WTC11 (cell line): ENCODE measurements at regions not wholly inside any gene's neighbourhood (a gene's known extent, or its start where the extent isn't known, plus 50 kb on each side); places are given as distances from the start of the nearest gene placed in this dataset.

ENCODE experiments used
- ATAC-seq: fragments of 200-7000 bp; cut with Tn5 transposase; 2 replicates; pipeline ENCODE4 v1.10.0; 2021; ENCODE audit warnings: mild to moderate bottlenecking, moderate library complexity
- CTCF ChIA-PET: fragments of 300-600 bp; sonication (Branson Sonifier 250); formaldehyde crosslinking; loops from one replicate; lab custom pipeline; 2021; ENCODE audit warnings: antibody characterized with exemption; lab: Charles Lee
- POLR2A ChIA-PET: fragments of 350-600 bp; sonication (Branson Sonifier 250); formaldehyde crosslinking; loops from one replicate; lab custom pipeline; 2021; ENCODE audit warnings: antibody characterized with exemption; lab: Charles Lee
- DNase-seq: peaks from one replicate; pipeline ENCODE4 v3.0.0; 2021; ENCODE audit warnings: low spot score
- H3K27ac Mint-ChIP-seq: 2 replicates; pipeline ENCODE4 v1.8.0; 2021; ENCODE audit warnings: mixed read lengths
- H3K27me3 Mint-ChIP-seq: 2 replicates; pipeline ENCODE4 v1.8.0; 2021; ENCODE audit warnings: low read depth, mild to moderate bottlenecking, moderate library complexity, mixed read lengths
- H3K36me3 Mint-ChIP-seq: 2 replicates; pipeline ENCODE4 v1.8.0; 2021; ENCODE audit warnings: mixed read lengths
- H3K4me1 Mint-ChIP-seq: 2 replicates; pipeline ENCODE4 v1.8.0; 2022; ENCODE audit warnings: mixed read lengths
- H3K4me3 Mint-ChIP-seq: 2 replicates; pipeline ENCODE4 v1.8.0; 2021; ENCODE audit warnings: mild to moderate bottlenecking, moderate library complexity, mixed read lengths
- H3K9me3 Mint-ChIP-seq: 2 replicates; pipeline ENCODE4 v1.8.0; 2021; ENCODE audit warnings: mixed read lengths
- CBFB ChIP-seq: sonication (generic); formaldehyde crosslinking; IDR thresholded peaks from 2 replicates; pipeline ENCODE4 v1.8.1; 2022; ENCODE audit warnings: mild to moderate bottlenecking, low read depth, missing genetic modification reagents
- CREB1 ChIP-seq: sonication (generic); formaldehyde crosslinking; IDR thresholded peaks from 2 replicates; pipeline ENCODE4 v1.8.0; 2023; ENCODE audit warnings: mild to moderate bottlenecking, missing genetic modification reagents
- JAZF1 ChIP-seq: fragments of 250-450 bp; sonication (Bioruptor Pico); IDR thresholded peaks from 2 replicates; pipeline ENCODE4 v1.9.0; 2021; ENCODE audit warnings: moderate library complexity, mild to moderate bottlenecking, inconsistent platforms
- NR3C1 ChIP-seq: sonication (generic); formaldehyde crosslinking; conservative IDR thresholded peaks from 2 replicates; pipeline ENCODE4 v1.8.1; 2023; ENCODE audit warnings: low read depth, mild to moderate bottlenecking, missing genetic modification reagents
- PRRX2 ChIP-seq: fragments of 250-450 bp; sonication (Bioruptor Pico); IDR thresholded peaks from 2 replicates; pipeline ENCODE4 v1.8.0; 2021; ENCODE audit warnings: mild to moderate bottlenecking
- TCF7 ChIP-seq: sonication (generic); formaldehyde crosslinking; IDR thresholded peaks from 2 replicates; pipeline ENCODE4 v1.8.0; 2022; ENCODE audit warnings: mild to moderate bottlenecking, low read depth, missing genetic modification reagents, moderate library complexity
- ZNF317 ChIP-seq: sonication (generic); formaldehyde crosslinking; IDR thresholded peaks from 2 replicates; pipeline ENCODE4 v1.8.1; 2023; ENCODE audit warnings: low read depth, mild to moderate bottlenecking, moderate library complexity, missing genetic modification reagents, borderline replicate concordance
- TF ChIP-seq, protein P1 (sequence below): sonication (generic); formaldehyde crosslinking; IDR thresholded peaks from 2 replicates; pipeline ENCODE4 v1.8.1; 2022; ENCODE audit warnings: low read depth, mild to moderate bottlenecking, moderate library complexity, missing genetic modification reagents, borderline replicate concordance
- TF ChIP-seq, protein P2 (sequence below): sonication (generic); formaldehyde crosslinking; IDR thresholded peaks from 2 replicates; pipeline ENCODE4 v1.8.1; 2023; ENCODE audit warnings: mild to moderate bottlenecking, missing genetic modification reagents
- TF ChIP-seq, protein P3 (sequence below): sonication (generic); formaldehyde crosslinking; IDR thresholded peaks from 2 replicates; pipeline ENCODE4 v1.8.1; 2023; ENCODE audit warnings: mild to moderate bottlenecking, missing genetic modification reagents, borderline replicate concordance
- TF ChIP-seq, protein P4 (sequence below): fragments of 250-450 bp; sonication (Bioruptor Pico); IDR thresholded peaks from 2 replicates; pipeline ENCODE4 v1.9.0; 2021; ENCODE audit warnings: mild to moderate bottlenecking, borderline replicate concordance

DNA sequence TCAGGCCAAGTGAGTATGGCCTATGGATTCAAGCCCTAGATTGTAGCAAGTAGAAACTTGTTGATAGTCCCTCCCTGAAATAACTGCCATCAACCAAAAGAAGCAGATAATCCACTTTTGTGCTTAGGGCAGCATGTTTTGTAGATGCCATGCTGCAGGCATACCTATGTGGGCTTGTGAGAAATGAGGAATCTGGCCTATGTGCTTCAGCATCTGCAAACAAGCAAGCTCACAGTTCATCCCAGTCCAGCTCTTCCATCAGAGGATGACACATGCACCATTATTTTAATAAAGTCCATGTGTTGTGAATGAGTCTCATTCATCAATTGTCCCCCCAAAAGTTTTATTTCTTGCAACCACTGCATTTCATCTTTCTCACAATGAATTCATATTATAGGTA is 421.9 kb upstream of the DIPK2B start:
- H3K4me3 Mint-ChIP-seq, result no peak overlapping the region
- ChIA-PET POLR2A (no interaction called here), CTCF (interaction anchor here (2.8 kb wide), 1 partner anchor 10 kb away, joined by 10 read pairs; no protein-coding TSS in a partner anchor)
- H3K27ac Mint-ChIP-seq, result no peak overlapping the region
- H3K9me3 Mint-ChIP-seq, result peaks cover 19% of the 10 kb centered on the region
- DNase-seq (no peak), ATAC-seq (no peak)
- H3K4me1 Mint-ChIP-seq, result peaks cover 25% of the 10 kb centered on the region
- H3K36me3 Mint-ChIP-seq, result no peaks in the 10 kb centered on the region; the same call in 1 of the 2 replicates
- no peaks in the 10 kb centered on the region for H3K27me3 Mint-ChIP-seq
- TF ChIP-seq, protein P1, sequence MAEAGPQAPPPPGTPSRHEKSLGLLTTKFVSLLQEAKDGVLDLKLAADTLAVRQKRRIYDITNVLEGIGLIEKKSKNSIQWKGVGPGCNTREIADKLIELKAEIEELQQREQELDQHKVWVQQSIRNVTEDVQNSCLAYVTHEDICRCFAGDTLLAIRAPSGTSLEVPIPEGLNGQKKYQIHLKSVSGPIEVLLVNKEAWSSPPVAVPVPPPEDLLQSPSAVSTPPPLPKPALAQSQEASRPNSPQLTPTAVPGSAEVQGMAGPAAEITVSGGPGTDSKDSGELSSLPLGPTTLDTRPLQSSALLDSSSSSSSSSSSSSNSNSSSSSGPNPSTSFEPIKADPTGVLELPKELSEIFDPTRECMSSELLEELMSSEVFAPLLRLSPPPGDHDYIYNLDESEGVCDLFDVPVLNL (CRISPR knock-in tag), result no peak
- TF ChIP-seq, protein P2, sequence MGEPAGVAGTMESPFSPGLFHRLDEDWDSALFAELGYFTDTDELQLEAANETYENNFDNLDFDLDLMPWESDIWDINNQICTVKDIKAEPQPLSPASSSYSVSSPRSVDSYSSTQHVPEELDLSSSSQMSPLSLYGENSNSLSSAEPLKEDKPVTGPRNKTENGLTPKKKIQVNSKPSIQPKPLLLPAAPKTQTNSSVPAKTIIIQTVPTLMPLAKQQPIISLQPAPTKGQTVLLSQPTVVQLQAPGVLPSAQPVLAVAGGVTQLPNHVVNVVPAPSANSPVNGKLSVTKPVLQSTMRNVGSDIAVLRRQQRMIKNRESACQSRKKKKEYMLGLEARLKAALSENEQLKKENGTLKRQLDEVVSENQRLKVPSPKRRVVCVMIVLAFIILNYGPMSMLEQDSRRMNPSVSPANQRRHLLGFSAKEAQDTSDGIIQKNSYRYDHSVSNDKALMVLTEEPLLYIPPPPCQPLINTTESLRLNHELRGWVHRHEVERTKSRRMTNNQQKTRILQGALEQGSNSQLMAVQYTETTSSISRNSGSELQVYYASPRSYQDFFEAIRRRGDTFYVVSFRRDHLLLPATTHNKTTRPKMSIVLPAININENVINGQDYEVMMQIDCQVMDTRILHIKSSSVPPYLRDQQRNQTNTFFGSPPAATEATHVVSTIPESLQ (CRISPR knock-in tag), result no peak
- no peak for TF ChIP-seq CREB1 (CRISPR knock-in tag)
- TF ChIP-seq ZNF317 (CRISPR knock-in tag), result no peak

DNA sequence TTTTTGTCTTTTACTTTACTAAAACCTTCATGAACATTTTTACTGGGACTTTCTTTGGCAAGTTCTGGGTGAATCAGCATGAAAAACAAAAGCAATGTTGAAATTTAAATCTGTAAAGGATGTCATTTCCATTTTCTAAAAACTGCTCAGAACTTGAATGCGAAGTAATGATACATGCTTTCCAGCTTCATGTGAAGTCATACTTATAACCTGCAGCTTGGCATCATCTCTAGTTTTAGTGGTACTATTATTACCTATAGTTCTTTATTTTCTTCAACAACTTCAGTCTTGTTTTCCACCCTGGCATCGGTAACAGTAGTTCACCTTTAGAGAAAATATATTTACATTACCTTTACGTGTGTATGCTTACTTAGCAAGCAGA is 421.4 kb upstream of the DIPK2B start:
- Mint-ChIP-seq H3K9me3 (peaks cover 23% of the 10 kb centered on the region), H3K36me3 (no peaks in the 10 kb centered on the region; the same call in 1 of the 2 replicates), H3K27ac (no peak overlapping the region), H3K4me3 (no peak overlapping the region), H3K27me3 (no peaks in the 10 kb centered on the region), H3K4me1 (peaks cover 25% of the 10 kb centered on the region)
- POLR2A ChIA-PET, result no interaction called here
- DNase-seq (no peak), ATAC-seq (no peak)
- CTCF ChIA-PET, result interaction anchor here (2.8 kb wide), 1 partner anchor 10 kb away, joined by 10 read pairs; no protein-coding TSS in a partner anchor
- TF ChIP-seq PRRX2, result no peak
- TF ChIP-seq CBFB (CRISPR knock-in tag), result no peak
- TF ChIP-seq NR3C1, result no peak
- TF ChIP-seq, protein P3, sequence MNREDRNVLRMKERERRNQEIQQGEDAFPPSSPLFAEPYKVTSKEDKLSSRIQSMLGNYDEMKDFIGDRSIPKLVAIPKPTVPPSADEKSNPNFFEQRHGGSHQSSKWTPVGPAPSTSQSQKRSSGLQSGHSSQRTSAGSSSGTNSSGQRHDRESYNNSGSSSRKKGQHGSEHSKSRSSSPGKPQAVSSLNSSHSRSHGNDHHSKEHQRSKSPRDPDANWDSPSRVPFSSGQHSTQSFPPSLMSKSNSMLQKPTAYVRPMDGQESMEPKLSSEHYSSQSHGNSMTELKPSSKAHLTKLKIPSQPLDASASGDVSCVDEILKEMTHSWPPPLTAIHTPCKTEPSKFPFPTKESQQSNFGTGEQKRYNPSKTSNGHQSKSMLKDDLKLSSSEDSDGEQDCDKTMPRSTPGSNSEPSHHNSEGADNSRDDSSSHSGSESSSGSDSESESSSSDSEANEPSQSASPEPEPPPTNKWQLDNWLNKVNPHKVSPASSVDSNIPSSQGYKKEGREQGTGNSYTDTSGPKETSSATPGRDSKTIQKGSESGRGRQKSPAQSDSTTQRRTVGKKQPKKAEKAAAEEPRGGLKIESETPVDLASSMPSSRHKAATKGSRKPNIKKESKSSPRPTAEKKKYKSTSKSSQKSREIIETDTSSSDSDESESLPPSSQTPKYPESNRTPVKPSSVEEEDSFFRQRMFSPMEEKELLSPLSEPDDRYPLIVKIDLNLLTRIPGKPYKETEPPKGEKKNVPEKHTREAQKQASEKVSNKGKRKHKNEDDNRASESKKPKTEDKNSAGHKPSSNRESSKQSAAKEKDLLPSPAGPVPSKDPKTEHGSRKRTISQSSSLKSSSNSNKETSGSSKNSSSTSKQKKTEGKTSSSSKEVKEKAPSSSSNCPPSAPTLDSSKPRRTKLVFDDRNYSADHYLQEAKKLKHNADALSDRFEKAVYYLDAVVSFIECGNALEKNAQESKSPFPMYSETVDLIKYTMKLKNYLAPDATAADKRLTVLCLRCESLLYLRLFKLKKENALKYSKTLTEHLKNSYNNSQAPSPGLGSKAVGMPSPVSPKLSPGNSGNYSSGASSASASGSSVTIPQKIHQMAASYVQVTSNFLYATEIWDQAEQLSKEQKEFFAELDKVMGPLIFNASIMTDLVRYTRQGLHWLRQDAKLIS (CRISPR knock-in tag), result no peak
- TF ChIP-seq TCF7, result no peak
- TF ChIP-seq JAZF1 (CRISPR knock-in tag), result no peak

DNA sequence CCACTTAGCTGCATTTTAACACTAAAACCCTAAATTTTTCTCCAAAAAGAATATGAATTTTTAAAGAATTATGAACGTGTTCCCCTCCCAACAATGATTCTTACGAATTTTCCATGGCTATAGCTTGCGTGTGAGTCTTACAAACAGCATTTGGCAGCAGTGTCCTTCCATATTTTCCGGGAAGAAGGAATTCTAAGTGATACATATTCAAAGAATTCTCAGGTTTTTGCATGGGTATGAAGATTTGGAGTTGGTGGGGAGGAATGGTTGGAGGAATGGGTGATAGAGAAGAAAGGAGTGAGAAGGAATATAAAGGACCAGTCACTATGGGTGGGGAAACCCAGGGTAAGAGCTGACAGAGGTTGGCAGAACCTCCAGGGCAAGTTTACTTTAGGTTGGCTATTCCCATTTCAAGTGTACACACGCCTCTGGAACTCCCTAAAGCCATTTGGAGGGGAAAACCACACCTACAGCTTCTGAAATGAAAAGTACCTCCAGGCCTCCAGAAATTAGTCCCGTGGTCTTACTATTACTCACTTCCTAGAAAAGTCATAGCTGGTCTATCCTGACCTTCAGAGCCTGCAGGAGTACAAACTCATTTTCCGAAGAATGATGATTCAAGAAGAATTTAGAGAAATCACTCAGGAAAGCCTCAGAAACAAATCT is 420.8 kb upstream of the DIPK2B start:
- no peak for ATAC-seq
- Mint-ChIP-seq H3K36me3 (no peaks in the 10 kb centered on the region; the same call in 1 of the 2 replicates), H3K4me1 (peaks cover 25% of the 10 kb centered on the region), H3K9me3 (peaks cover 23% of the 10 kb centered on the region), H3K4me3 (no peak overlapping the region), H3K27ac (0 out of 2 replicates have a peak overlapping the region, but pooled peaks have one; percentile 15), H3K27me3 (no peaks in the 10 kb centered on the region)
- POLR2A ChIA-PET, result no interaction called here
- DNase-seq, result no peak
- CTCF ChIA-PET, result interaction anchor here (2.8 kb wide), 1 partner anchor 11 kb away, joined by 10 read pairs; no protein-coding TSS in a partner anchor
- TF ChIP-seq, protein P3 (CRISPR knock-in tag), result no peak
- TF ChIP-seq, protein P4, sequence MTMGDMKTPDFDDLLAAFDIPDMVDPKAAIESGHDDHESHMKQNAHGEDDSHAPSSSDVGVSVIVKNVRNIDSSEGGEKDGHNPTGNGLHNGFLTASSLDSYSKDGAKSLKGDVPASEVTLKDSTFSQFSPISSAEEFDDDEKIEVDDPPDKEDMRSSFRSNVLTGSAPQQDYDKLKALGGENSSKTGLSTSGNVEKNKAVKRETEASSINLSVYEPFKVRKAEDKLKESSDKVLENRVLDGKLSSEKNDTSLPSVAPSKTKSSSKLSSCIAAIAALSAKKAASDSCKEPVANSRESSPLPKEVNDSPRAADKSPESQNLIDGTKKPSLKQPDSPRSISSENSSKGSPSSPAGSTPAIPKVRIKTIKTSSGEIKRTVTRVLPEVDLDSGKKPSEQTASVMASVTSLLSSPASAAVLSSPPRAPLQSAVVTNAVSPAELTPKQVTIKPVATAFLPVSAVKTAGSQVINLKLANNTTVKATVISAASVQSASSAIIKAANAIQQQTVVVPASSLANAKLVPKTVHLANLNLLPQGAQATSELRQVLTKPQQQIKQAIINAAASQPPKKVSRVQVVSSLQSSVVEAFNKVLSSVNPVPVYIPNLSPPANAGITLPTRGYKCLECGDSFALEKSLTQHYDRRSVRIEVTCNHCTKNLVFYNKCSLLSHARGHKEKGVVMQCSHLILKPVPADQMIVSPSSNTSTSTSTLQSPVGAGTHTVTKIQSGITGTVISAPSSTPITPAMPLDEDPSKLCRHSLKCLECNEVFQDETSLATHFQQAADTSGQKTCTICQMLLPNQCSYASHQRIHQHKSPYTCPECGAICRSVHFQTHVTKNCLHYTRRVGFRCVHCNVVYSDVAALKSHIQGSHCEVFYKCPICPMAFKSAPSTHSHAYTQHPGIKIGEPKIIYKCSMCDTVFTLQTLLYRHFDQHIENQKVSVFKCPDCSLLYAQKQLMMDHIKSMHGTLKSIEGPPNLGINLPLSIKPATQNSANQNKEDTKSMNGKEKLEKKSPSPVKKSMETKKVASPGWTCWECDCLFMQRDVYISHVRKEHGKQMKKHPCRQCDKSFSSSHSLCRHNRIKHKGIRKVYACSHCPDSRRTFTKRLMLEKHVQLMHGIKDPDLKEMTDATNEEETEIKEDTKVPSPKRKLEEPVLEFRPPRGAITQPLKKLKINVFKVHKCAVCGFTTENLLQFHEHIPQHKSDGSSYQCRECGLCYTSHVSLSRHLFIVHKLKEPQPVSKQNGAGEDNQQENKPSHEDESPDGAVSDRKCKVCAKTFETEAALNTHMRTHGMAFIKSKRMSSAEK (CRISPR knock-in tag), result no peak
